ENCODE measurements at regions not wholly inside any gene's neighbourhood (a gene's known extent, or its start where the extent isn't known, plus 50 kb on each side); places are given as distances from the start of the nearest gene placed in this dataset.

- no peak overlapping the region for H3K4me3 ChIP-seq (ENCODE audit: low read length)
- DNase-seq (ENCODE audit: low read depth) = no peak
- TF ChIP-seq CTCF (conservative IDR thresholded peaks at IDR 0.05; ENCODE audit: low read depth, low read length) = no peak
Measured at GRCh38 chr14:51600658-51601057, 51.1 kb upstream of the FRMD6 start.
